Stomach (tissue), 8 donors: ENCODE measurements at regions not wholly inside any gene's neighbourhood (a gene's known extent, or its start where the extent isn't known, plus 50 kb on each side); places are given as distances from the start of the nearest gene placed in this dataset.

Experiments
- DNase-seq, 2 donors: peaks; one replicate each; pipeline versions ENCODE4 v3.0.0 to v3.0.0-alpha.2; 2013 to 2019
- H3K27ac ChIP-seq, 5 donors: fragments of 200-600 bp in 4 of 5; sonication (generic) in 4 of 5; one replicate each; pipeline ENCODE4 v1.5.1; 2013 to 2019; ENCODE audit warnings: mild to moderate bottlenecking in 1 of 5, moderate library complexity in 1 of 5
- H3K27me3 ChIP-seq, 3 donors: fragments of 200-600 bp; sonication (generic); one replicate each; pipeline ENCODE4 v1.5.1; 2017 to 2019; ENCODE audit warnings: mixed run types in 1 of 3
- H3K36me3 ChIP-seq, 4 donors: fragments of 200-600 bp; sonication (generic); 1 replicate in 3 of 4; 2 replicates in 1 of 4; pipeline ENCODE4 v1.5.1; 2016 to 2019
- H3K4me1 ChIP-seq, 4 donors: fragments of 200-600 bp; sonication (generic); one replicate each; pipeline ENCODE4 v1.5.1; 2016 to 2019
- H3K4me3 ChIP-seq, 4 donors: fragments of 200-600 bp; sonication (generic) in 3 of 4; one replicate each; pipeline ENCODE4 v1.5.1; 2016 to 2019; ENCODE audit warnings: mild to moderate bottlenecking in 1 of 4
- H3K9me3 ChIP-seq, 4 donors: fragments of 200-600 bp; sonication (generic); one replicate each; pipeline ENCODE4 v1.5.1; 2016 to 2019
- CTCF ChIP-seq, 7 experiments: fragments of 450-650 bp in 4 of 7; fragments of 200-600 bp in 3 of 7; sonication (generic) in 3 of 7; IDR thresholded peaks; one replicate each; pipeline ENCODE4 v1.5.1; 2016 to 2019; ENCODE audit warnings: antibody characterized with exemption in 7 of 7, control low read depth in 2 of 7, mild to moderate bottlenecking in 1 of 7
- EP300 ChIP-seq: sonication (generic); formaldehyde crosslinking; IDR thresholded peaks from one replicate; pipeline ENCODE4 v1.6.1; 2017; ENCODE audit warnings: antibody characterized with exemption
- POLR2A ChIP-seq, 4 donors: fragments of 450-650 bp; IDR thresholded peaks; one replicate each; pipeline ENCODE4 v1.6.1; 2016; ENCODE audit warnings: antibody characterized with exemption in 4 of 4, control low read depth in 2 of 4, mild to moderate bottlenecking in 1 of 4, moderate library complexity in 1 of 4
- POLR2AphosphoS5 ChIP-seq, 3 donors: sonication (generic); formaldehyde crosslinking; IDR thresholded peaks; one replicate each; pipeline ENCODE4 v1.6.1; 2016; ENCODE audit warnings: antibody characterized with exemption in 3 of 3
- whole genome bisulfite sequencing, 5 donors: extraction: QIAGEN DNeasy Blood & Tissue Kit in 3 of 5; methylation state at CpG; one replicate each; pipeline versions ENCODE4 v1.1.5 to v1.1.7; 2013 to 2018; 5-methylcytosine and 5-hydroxymethylcytosine counted together
- intact Hi-C: fragments of 100-400 bp; cut with DNase I; formaldehyde crosslinking; loops from one replicate; pipeline ENCODE4 v1.15.1; 2023; ENCODE audit warnings: low total_unique reads
- donor health status: healthy with polysubstance abuse.
- donor health status: Bipolar disorder and iron deficiency.
- donor health status: healthy.

GRCh38 chr13:63938851-63939250 is 2523.2 kb upstream of the PCDH20 start:
- H3K36me3 ChIP-seq: no peaks in the 10 kb centered on the region
- TF ChIP-seq POLR2AphosphoS5 (IDR thresholded peaks at IDR 0.05) (no peak), CTCF (IDR thresholded peaks at IDR 0.05) (no peak), POLR2A (IDR thresholded peaks at IDR 0.05) (no peak), EP300 (no peak)
- 90 to 97% (median 95%) methylated on average over 3 of the region's 3 CpGs for WGBS, 5 donors
- DNase-seq: no peak
- H3K9me3 ChIP-seq: peaks cover 0 to 8% (median 0%) of the 10 kb centered on the region in 4 donors
- intact Hi-C loops: no loop called here
- no peaks in the 10 kb centered on the region for H3K27me3 ChIP-seq
- no peak overlapping the region for H3K27ac ChIP-seq
- no peak overlapping the region for H3K4me3 ChIP-seq
- H3K4me1 ChIP-seq: no peaks in the 10 kb centered on the region

- Histone ChIP-seq H3K9me3 (no peaks in the 10 kb centered on the region), H3K27me3 (no peaks in the 10 kb centered on the region), H3K36me3 (no peaks in the 10 kb centered on the region), H3K4me3 (no peak overlapping the region), H3K4me1 (no peaks in the 10 kb centered on the region), H3K27ac (no peak overlapping the region)
- WGBS, 5 donors: 49 to 58% (median 54%) methylated on average over 10 of the region's 10 CpGs
- intact Hi-C loops: no loop called here
- DNase-seq: peak in 1 of 2 donors; percentile 16
- TF ChIP-seq CTCF (IDR thresholded peaks at IDR 0.05) (no peak), EP300 (no peak), POLR2A (IDR thresholded peaks at IDR 0.05) (no peak), POLR2AphosphoS5 (IDR thresholded peaks at IDR 0.05) (no peak)
Measured at GRCh38 chr13:63910511-63910910, 2494.9 kb upstream of the PCDH20 start.

GRCh38 chr13:63909726-63910375 is 2494.2 kb upstream of the PCDH20 start:
- 77 to 80% (median 78%) methylated on average over 6 of the region's 6 CpGs for WGBS, 5 donors
- no peak for DNase-seq
- Histone ChIP-seq H3K36me3 (no peaks in the 10 kb centered on the region), H3K9me3 (no peaks in the 10 kb centered on the region), H3K27ac (no peak overlapping the region), H3K4me3 (no peak overlapping the region), H3K4me1 (no peaks in the 10 kb centered on the region), H3K27me3 (no peaks in the 10 kb centered on the region)
- TF ChIP-seq POLR2AphosphoS5 (IDR thresholded peaks at IDR 0.05) (no peak), EP300 (no peak), CTCF (IDR thresholded peaks at IDR 0.05) (no peak), POLR2A (IDR thresholded peaks at IDR 0.05) (no peak)
- intact Hi-C loops: no loop called here

- Histone ChIP-seq H3K36me3 (no peaks in the 10 kb centered on the region), H3K4me1 (no peaks in the 10 kb centered on the region), H3K4me3 (no peak overlapping the region), H3K9me3 (no peaks in the 10 kb centered on the region), H3K27me3 (no peaks in the 10 kb centered on the region), H3K27ac (no peak overlapping the region)
- intact Hi-C loops: no loop called here
- TF ChIP-seq CTCF (IDR thresholded peaks at IDR 0.05) (no peak), POLR2A (IDR thresholded peaks at IDR 0.05) (no peak), POLR2AphosphoS5 (IDR thresholded peaks at IDR 0.05) (no peak), EP300 (no peak)
- no peak for DNase-seq
- 92 to 96% (median 94%) methylated on average over 9 of the region's 9 CpGs for WGBS, 5 donors
Measured at GRCh38 chr13:63902141-63902540, 2486.5 kb upstream of the PCDH20 start.
